CD4-positive, alpha-beta T cell treated with Interleukin-4 for 4 hours (primary cell): ENCODE measurements at regions not wholly inside any gene's neighbourhood (a gene's known extent, or its start where the extent isn't known, plus 50 kb on each side); places are given as distances from the start of the nearest gene placed in this dataset.
"Not testable (repeated sequence)": the region's sequence is repeated elsewhere in the genome, so short reads cannot be mapped to it uniquely, and the experiment has no call there.

Source experiments
- DNase-seq: peaks from one replicate; pipeline ENCODE4 v3.0.0-alpha.2; 2020

GRCh38 chr9:100819980-100820379 lies 208.5 kb upstream of the PLPPR1 start:
- DNase-seq: no peak

GRCh38 chr9:100833035-100833434 lies 195.5 kb upstream of the PLPPR1 start:
- DNase-seq: not testable (repeated sequence)

- DNase-seq: no peak
These were observed 189.7 kb upstream of the PLPPR1 start for GRCh38 chr9:100838857-100839256.

- no peak for DNase-seq
These were observed 179.8 kb upstream of the PLPPR1 start for GRCh38 chr9:100848726-100849125.

GRCh38 chr9:100852088-100852487 lies 176.4 kb upstream of the PLPPR1 start:
- no peak for DNase-seq

GRCh38 chr9:100856238-100856637 lies 172.3 kb upstream of the PLPPR1 start:
- DNase-seq: no peak

GRCh38 chr9:100865111-100865510 lies 163.4 kb upstream of the PLPPR1 start:
- no peak for DNase-seq

- no peak for DNase-seq
These were observed 162.9 kb upstream of the PLPPR1 start for GRCh38 chr9:100865648-100866047.

- no peak for DNase-seq
These were observed 159.2 kb upstream of the PLPPR1 start for GRCh38 chr9:100869326-100869725.

- no peak for DNase-seq
These were observed 148.6 kb upstream of the PLPPR1 start for GRCh38 chr9:100879884-100880283.

- DNase-seq: no peak
These were observed 148.2 kb upstream of the PLPPR1 start for GRCh38 chr9:100880284-100880683.

GRCh38 chr9:100884518-100884917 lies 144.0 kb upstream of the PLPPR1 start:
- DNase-seq: no peak

- DNase-seq: no peak
These were observed 138.2 kb upstream of the PLPPR1 start for GRCh38 chr9:100890321-100890720.

GRCh38 chr9:100911273-100911672 lies 117.3 kb upstream of the PLPPR1 start:
- no peak for DNase-seq

- no peak for DNase-seq
These were observed 115.3 kb upstream of the PLPPR1 start for GRCh38 chr9:100913257-100913656.

- DNase-seq: no peak
These were observed 114.3 kb upstream of the PLPPR1 start for GRCh38 chr9:100914266-100914665.

GRCh38 chr9:100919506-100919905 lies 109.0 kb upstream of the PLPPR1 start:
- DNase-seq: no peak

GRCh38 chr9:100926366-100926765 lies 102.2 kb upstream of the PLPPR1 start:
- DNase-seq: no peak

GRCh38 chr9:100927763-100928162 lies 100.8 kb upstream of the PLPPR1 start:
- DNase-seq: no peak

- no peak for DNase-seq
These were observed 94.9 kb upstream of the PLPPR1 start for GRCh38 chr9:100933656-100934055.

GRCh38 chr9:100937382-100937781 lies 91.1 kb upstream of the PLPPR1 start:
- no peak for DNase-seq

GRCh38 chr9:100938507-100938906 lies 90.0 kb upstream of the PLPPR1 start:
- DNase-seq: no peak

GRCh38 chr9:100939636-100940035 lies 88.9 kb upstream of the PLPPR1 start:
- DNase-seq: no peak

- no peak for DNase-seq
These were observed 69.3 kb upstream of the PLPPR1 start for GRCh38 chr9:100959226-100959625.
